IPS-NIHi7 (cell line): ENCODE measurements at regions not wholly inside any gene's neighbourhood (a gene's known extent, or its start where the extent isn't known, plus 50 kb on each side); places are given as distances from the start of the nearest gene placed in this dataset.

Experiments used
- DNase-seq: peaks from one replicate; pipeline ENCODE4 v3.0.0; 2012; ENCODE audit warnings: mixed read lengths; ENCODE audit errors: extremely low spot score

DNA sequence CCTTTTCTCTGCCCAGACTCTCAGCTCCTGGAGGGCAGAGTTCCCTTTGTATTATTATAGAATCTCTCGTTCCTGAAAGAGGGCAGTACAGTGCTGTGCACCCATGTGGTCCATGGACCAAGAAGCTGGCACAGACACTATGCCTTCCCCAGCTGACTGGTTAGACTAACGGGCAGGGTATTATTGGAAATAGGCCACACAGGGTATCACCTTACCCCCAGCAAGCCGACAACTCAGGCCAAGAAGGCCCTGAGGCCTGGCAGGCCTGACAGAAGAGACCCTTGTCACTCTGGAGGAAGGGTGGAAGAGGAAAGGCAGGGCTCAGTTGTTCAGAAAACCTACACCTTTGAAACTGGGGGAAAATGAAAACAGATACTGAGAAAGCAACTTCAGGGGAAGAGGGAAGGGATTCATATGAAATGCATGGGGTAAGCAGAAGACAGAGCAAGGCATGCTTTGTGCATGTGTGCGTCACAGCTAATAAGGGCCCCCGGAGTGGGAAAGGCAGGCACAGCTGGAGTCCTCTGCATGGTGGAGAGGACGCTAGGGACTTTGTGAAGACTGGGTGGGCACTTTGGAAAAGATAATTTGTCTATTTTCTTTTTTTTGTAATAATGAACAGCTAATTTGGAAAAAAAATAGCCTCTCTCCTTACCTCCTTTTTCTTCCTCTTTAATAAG is 476.8 kb upstream of the CELF4 start:
- no peak for DNase-seq

DNA sequence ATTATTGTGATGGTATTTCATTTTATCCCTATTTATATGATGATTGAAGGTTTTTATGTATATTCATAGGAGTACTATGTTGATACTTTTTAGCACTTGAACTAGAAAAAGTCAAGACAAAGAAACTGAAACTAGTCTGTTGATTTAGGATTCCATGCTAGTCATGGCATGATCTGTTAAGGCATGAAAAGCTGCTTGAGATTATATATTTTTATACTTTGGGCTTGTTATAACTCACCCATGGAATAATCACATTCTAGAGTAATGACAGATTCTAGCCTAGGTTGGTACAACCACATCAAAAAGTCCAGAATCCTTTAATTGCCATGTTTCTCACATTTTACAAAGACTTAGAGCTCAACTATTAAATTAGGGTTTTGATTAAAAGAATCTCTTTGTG is 472.6 kb upstream of the CELF4 start:
- no peak for DNase-seq

DNA sequence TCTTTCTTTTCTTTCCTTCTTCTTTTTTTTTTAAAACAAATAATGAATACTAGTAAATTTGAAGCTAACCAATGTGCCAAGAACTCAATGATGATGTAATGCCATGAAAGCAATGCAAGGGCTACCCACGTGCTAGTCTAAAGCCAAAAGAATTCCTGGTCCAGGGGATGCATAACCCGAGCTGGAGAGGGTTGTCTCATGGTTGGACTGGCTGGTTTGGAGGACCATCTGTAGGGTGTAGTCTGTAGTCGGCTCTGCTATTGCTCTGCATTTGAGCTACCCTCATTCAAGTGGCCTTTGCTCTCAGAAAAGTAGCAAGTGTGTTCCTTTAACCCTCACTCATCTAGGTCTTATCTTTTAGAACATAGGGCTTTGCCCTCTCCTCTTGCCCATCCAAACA is 469.6 kb upstream of the CELF4 start:
- DNase-seq, result no peak

DNA sequence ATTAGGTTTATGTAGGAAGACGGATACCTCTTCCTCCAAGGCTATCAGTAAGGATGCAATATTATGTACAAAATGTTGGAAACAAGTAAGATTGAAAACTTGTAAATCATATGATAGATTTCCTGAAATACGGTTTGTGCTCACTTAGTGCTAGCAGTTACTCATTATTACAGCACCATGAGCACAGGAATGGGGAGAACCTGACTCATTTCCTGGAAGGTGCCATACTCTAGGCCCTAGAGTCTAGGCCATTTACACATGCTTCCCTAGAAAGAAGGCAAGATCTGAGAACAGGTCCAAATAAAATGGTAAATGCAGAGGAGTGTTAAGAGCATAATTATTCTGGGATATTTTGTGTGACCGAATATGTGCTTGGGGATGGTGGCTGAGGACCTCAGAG is 467.7 kb upstream of the CELF4 start:
- DNase-seq, result no peak

DNA sequence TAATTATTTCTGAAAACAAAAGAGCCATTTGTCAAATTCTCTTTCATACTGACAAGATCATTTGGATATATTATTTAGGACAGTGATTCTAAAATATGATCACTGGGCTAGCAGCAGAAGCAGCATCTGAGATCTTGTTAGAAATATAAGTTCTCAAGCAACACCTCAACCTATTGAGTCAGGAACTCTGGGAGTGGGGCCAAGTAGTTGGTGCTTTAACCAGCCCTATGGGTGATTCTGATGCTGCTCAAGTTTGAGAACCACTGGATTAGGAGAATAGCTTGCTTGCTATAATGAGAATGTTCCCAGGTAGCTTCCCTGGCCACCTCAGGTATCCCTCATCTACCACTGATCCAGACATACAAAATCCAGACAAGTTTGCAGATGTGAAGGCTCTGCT is 466.9 kb upstream of the CELF4 start:
- DNase-seq, result no peak

DNA sequence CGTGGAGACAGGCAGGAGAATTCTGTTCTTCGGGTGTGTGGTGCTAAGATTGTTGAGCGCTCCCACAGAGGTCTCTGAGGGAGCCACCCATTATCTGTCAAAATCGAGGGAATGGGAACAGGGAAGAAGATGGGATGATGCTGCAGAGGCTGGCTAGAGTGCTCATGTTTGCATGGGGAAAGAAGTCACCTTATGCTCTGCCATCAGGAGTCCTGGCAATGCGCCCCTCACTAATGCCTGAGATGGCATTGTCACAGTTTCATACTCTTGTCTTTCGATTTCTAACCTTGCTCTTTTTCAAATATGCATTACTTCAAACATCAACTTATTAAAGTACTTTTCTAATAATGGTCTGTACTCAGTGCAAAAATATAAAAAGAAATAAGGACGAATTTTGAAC is 463.3 kb upstream of the CELF4 start:
- no peak for DNase-seq

DNA sequence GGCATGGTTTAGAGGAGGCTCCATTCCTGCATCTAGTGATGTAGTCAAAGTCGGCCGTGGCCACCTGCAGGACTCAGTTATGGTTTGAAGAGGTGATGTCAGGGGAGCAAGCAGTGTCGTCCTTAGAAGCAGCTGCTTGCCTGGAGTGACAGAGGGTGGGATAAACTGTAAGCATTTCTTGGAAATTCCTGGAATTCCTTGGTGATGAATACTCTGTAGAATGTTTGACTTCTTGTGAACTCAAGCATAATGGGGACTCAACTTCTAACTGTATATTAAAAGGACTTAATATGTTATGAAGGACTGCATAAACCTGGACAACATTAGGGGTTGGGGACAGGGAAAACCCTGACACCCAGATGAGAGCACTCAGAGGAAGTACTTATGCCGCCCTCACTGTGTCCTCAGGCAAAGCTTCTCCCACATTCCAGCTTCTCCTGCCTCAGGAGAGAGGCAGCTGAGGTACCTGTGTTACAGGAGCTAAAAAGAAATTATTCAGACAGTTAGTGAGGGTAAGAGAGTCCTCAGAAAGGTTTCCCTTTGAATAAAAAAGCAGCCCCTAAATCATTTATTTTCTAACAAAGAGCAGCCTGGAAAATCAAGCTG is 459.9 kb upstream of the CELF4 start:
- DNase-seq, result peak; percentile 54

DNA sequence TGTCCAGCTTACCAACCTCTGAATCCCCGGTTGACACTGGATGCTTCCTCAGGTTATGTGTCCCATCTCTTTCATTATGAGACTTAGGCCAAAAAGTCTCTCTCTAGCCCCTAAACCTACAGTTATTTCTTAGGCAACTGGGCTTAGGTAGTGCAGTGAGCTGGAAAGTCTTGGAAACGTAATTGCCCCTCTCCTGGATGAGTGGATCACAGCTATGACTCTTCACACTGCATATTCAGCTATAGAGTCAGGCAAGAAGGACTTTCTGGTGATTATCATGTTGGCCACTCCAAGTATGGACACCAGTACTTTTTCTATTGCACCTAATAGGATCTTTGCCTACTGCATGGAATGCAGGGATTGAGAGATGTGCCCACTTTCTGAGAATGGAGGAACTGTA is 458.3 kb upstream of the CELF4 start:
- no peak for DNase-seq

DNA sequence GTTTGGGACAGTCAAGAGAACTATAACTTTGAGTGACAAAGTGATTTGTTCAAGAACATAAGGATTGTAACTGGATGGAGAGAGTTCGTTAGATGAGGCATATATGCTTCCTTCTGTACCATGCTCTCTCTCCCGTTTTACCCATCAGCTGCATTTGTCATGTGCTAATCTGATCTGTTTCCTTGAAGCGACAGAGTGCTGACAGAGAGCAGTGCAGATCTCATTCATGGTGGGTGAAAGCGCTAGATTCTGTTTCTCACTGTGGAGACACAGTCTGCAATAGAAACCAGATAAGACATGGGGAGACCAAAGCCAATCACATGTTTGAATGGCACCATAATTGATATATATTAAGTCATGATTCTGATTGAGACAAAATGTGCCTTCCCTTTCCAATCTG is 456.6 kb upstream of the CELF4 start:
- no peak for DNase-seq

DNA sequence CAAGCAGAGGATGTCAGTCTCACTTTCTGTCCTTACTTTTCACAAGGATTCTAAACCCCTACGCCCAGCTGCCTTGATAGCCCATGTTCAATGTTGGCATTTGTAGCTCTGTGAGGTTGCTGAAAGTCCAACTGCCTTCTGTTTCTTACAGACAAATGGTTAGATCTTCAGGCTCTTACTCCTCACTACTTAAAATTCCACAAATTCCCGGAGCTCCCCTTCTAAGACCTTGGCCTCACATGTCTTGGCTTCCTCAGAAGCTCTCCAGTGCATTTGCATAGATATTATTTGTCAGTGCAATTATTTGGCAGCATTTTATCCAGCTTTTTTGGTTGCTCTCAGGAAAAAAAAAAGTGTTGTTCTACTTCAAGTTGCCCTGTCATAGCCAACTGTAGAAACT is 453.7 kb upstream of the CELF4 start:
- DNase-seq, result no peak

DNA sequence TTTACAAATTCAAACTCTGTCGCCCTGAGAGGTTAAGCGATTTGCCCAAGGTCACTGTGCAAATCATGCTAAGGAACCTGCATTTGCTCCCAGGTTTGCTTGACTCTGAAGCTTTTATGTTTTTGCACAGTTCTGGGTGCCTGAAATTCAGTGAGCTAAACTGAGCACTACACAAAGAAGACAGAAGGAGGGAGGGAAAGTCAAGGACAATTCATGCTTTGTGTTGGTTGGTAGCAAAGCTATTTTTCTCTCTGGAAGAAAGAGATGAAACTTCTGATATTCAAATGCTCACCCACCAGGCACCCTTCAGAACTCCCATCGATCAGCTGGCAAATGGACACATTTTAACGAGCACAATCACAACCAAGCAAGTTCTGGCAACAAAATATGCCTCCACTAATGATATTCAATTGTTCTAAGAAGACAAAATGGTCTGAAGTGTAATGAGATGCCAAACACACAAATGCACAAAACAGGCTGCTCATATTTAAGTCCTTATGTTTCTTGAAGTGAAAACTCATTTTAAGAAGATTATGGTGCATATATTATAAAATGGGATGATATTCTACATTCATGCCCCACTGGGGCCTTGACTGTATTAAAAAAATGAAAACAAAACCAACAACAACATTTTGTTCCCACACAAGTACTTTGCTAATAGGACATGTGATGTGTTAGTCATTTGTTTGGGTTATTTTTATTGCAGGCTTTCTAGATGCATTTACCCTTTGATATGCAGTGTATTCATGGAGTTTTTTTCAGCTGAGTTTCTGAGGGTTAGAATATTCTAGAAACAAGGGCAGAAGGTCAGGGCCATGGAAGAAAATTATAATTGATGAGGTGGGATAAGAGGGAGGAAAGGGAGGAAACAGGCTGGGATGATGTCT is 445.6 kb upstream of the CELF4 start:
- no peak for DNase-seq

DNA sequence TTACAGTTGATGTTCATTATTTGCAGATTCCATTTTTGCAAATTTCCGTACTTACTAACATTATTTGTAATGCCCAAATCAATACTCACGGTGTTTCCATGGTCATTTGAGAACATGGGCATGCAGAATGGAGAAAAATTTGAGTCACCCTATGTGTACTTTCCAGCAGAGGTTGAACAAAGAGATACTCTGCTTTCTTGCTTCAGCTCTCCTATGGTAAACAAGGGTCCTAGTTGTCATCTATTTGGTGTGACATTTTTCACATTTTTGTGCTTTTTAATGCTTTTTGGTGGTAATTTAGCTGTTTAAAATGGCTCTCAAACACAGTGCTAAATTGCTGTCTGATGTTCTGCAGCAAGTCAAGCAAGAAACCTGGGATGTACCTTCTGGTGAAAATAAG is 444.4 kb upstream of the CELF4 start:
- DNase-seq, result no peak

DNA sequence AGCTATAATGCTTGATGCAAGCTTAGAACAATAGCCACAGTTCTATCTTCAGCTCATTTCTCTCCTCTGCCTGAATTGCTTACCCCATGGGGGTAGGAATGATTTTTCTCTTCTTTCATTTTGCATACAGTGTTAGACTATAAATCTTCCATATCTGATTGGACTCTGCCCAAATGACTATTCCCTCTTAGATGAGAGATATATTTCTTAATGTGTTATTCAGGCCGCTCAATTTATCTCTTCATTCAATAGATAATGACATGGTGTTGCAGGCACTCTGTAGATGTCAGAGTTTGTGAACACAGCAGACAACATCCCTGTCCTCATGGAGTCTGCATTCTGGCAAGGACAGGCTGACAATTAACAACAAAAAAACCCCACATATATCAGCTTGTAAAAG is 443.7 kb upstream of the CELF4 start:
- no peak for DNase-seq

DNA sequence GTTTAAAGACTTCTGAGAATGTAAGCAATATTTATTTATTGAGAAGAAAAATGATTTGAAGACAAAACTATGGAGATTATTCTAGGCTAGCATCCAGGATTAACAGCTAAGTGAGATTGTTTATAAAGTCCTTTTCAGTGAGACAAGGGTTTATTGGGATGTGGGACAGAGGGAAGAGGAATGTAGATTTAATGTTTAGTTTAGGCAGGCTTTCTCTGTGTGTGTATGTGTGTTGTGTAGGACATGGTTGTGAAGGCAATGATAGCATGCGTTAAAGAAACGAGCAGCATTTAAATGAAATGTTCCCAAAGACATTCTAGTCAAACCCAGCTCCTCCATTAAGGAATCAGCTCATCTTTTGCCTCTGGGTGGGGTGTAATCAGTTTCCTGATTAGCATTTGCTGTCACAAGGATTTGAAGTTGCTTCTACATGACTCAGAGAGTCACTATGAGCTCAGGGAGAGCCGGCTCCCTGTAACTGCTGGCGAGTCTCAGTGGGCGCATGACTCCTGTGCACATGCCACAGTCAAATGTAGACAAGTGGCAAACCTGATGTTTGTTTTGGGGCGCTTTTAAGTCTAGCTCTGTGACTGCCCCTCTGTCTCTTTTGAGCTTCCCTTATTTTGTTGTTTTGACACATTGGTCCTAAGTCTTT is 442.2 kb upstream of the CELF4 start:
- DNase-seq, result peak; percentile 25

DNA sequence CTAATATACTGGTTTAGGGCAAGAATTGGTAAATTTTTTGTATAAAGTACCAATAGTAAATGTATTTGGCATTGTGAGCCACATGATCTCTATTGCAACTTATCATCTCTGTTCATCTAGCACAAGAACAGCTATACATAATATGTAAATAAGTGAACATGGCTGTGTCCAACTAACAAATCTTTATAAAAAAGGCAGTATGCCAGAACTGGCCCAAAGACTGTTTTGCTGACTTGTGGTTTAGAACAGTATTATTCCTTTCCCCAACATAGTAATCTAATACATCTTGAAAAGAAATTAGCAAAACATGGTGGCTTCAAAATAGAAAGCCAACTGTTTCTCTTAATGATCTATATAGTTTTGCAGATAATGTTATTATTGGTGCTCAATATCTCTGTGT is 441.4 kb upstream of the CELF4 start:
- DNase-seq, result no peak

DNA sequence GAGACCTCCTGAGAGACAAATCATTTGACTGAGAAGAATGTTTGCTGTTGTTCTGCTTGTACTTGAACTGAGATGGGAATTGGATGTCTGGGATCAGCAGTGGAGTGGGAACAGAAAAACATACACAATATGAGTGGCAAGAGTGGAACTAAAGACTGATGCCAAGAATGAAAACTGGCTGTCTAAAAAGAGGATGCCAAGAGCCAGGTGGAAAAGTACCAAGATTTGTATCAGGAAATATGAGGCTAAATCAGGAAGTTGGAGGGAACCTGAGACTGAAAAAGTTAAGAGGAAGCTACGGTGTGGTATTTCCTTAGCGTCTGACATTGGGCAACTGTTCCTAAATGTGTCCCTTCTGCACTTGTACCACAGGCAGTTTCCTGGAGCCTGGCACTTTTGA is 440.9 kb upstream of the CELF4 start:
- DNase-seq, result no peak

DNA sequence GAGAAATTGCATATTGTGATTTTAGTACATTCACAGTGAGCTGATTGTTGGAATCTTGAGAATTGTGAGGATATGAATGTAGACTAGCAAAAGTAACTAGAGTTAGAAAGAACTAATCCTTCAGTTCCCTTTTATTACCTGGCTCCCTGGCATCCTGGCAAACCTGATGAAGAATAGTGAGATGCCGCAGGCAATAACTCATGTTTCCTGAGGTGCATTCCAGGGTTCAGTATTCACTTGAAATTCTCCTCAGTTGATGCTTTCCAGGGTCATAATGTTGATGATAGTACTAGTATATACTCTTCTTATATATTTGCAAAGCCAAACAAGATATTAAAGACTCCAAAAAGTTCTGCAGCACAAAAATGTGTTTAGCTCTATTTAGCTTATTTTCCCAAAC is 432.1 kb upstream of the CELF4 start:
- DNase-seq, result no peak

DNA sequence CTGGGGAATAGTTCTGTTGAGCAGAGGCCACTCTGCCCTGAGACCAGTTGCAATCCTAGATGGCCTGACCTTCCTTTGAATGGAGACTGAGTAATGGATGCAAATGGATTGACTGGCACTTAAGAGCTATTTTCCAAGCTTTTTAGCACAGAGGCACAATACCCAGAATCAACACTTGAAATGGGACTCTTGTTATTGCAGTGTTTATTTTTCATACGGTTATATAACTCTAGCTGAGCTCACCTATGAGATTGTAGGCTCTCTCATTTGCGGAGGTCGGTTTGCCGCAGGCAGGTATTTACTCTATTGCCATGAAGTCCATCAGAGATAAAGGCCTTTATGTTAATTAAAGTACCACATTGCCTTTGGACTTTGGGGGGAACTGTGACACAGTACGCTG is 422.3 kb upstream of the CELF4 start:
- no peak for DNase-seq

DNA sequence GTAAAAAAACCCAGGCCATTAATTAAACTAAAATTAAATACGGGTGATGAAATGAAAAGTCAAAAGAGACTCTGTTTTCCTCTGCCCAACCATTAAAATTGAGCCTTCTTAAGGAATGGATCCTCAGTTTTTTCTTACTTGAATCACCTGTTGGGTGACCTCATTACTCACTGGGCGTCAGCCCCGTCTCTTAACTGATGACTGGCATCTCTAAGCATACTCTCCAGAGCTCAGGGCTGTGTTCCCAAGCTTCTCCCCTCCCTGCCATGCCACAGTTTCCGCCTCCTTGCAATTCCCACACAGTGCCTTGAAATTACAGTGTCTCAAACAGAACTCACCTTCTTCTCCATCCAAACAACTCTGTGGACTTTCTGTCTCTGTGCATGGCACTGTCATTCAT is 421.1 kb upstream of the CELF4 start:
- DNase-seq, result no peak

DNA sequence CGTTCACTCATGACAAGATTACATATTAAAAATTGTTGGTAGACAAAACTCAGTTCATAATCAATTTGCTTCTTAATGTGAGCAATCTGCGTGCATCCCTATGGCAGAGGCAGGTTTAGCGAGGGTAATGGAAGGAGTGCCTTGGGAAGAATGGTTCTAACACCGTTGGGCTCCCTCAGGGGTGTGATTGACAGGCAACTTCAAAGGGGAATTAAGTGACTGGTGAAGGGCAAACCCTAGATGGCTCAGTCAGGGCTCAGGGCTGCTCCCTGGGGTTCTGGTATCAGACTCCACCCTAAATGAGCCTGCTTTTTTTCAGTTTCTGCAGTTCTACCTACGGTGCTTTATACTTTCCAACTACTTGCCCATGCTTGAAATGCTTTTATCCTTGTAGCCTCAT is 419.5 kb upstream of the CELF4 start:
- peak; percentile 76 for DNase-seq

DNA sequence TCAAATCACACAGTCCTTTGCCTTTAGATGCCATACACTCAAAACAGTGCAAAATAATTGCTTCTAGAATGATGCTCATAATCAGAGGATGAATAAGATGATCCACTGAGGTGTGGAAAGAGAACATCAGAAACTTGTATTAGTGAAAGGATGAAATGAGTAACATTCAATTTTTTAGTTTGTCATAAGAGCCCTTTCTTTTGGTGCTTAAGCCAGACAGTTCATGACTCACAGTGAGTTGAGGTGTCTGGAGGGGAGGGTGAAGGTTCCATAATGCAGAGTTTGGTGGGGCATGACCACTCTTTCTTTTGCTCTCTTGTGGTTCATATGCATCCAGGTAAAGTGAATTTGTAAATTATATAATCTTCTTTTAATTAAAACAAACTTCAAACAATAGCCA is 415.0 kb upstream of the CELF4 start:
- no peak for DNase-seq

DNA sequence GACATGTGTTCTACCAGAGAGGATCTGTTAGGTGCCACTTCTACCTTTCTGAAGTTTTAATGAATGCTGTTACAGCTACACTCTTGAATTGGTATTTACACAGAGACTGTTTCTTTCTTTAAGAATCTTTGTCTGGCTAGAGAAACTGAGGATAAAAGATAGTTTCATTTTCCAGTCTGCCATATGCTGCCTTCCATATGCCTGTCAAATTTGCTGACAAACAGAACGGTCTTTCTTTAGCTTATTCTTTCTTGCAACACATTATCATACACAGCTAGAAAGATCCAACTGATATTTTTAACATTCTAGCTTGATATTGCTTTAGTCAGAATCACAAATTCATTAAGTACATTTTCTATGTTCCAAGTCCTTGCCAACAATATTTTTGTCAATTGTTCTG is 409.8 kb upstream of the CELF4 start:
- no peak for DNase-seq

DNA sequence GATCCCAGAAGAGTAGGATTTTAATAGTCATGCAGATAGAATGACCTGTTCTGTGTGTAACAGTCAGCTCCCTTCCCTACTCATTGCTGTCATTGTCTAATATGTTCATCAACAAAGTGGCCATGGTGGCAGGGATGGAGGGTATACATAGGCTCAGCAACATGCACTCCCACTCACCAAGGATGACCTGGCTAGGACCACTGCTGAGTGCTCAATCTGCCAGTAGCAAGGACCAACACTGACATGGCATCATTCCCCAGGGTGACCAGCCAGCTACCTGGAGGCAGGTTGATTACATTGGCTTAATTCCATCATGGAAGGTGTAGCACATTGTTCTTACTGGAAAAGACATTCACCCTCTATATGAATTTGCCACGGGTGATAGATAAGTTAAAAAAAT is 401.7 kb upstream of the CELF4 start:
- DNase-seq, result no peak
